ENCODE measurements at regions not wholly inside any gene's neighbourhood (a gene's known extent, or its start where the extent isn't known, plus 50 kb on each side); places are given as distances from the start of the nearest gene placed in this dataset.
"Not testable (repeated sequence)": the region's sequence is repeated elsewhere in the genome, so short reads cannot be mapped to it uniquely, and the experiment has no call there.

DNA sequence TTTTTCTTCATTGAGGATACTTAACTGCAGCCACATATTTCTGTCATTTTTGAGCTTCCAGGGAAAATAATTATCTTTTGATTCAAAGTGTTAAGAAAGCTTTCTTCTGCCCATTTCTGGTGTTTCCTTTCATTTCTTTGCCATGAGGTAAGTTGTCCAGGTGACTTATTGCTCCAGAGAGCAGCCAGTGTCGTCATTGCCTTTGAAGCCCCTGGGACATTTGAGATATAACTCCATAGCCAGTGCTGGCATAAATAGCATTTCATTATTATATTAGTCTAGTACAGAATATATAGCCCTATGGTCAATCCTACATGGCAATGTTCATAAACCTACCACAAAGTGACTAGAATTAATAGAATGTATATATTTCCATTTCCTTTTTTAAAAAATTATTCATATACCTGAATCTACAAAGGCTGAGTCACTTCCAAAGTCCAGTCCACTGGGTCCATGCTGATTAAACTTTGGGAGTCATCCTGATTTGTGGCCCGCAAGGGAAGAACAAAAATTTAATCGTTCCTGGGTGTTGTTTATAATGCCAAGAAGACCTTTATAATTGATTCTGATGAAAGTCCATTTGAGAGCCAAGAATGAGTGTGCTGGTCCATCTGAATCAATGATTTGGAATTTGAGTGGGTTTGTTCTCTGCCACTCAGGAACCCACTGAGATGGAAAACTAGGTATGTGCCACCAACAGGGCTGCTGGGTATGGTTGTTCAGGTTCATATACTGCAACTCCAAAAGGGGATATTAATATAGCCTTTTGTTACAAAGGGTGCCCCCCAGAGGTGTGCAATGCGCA is 221.8 kb upstream of the PLXNA2 start:
- DNase-seq (ENCODE audit: low read depth in 2 of 2, low spot score in 1 of 2) = no peak

- DNase-seq (ENCODE audit: low read depth in 2 of 2, low spot score in 1 of 2) = no peak
These were observed 223.1 kb upstream of the PLXNA2 start for GRCh38 chr1:208467151-208467780.

DNA sequence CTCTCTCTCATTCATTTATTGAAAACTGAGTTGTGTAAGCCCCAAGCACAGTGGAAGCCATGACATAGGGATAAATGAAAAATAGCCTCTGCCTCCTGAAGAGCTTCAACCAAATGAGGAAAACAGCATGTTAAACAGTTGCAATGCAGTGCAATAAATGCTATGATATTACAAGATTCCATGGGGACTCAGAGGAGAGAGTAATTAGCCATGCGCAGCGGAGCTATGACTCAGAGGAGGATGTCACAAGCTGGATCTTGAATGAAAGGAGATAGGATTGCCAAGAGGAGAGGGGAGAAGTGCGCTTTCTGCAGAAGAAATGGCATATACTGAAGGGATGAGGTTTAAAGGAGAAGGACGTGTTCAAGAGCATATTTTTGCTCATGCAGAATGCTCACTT is 231.3 kb upstream of the PLXNA2 start:
- DNase-seq (ENCODE audit: low read depth in 2 of 2, low spot score in 1 of 2) = no peak

DNA sequence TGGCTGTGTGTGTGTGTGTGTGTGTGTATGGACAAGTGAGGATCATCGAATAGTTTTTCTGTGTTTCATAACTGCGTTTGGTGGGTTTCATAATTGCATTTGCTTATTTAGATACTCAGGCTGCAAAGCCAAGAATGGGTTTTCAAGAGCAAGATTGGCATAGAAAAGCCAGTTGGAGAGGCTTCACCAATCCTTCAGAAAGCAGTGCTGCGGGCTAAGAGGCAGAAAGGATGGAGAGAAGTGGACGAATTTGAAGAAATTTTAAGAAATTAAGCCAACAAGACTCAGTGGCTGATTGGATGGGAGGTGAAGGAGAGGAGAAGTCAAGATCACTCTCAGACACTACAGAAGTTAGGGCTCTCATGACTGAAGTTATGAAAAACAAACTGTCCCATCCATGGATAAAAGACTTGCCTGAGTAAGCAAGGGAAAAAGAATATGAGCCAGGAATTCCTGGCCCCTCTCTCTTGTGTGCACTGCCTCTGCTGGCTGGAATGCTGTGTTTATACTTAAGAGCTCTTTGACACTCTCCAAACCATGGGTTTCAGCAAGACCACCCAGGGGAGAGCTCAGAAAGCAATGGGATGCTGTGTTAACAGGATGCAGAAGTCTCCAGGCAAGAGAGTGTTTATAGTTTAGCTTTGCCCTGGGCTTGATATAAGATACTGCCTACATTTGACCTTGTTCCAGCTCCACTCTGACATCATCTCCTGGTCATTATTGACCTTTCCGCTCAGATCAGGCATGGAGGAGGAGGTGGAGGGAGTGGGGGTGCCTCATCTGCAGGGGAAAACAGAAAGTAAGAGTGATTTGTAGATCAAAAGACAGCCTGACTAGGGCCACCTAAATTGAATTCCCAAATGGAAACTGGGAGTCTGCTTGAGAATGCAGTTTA is 232.0 kb upstream of the PLXNA2 start:
- DNase-seq (ENCODE audit: low read depth in 2 of 2, low spot score in 1 of 2) = no peak

GRCh38 chr1:208476846-208477170 is 232.6 kb upstream of the PLXNA2 start:
- no peak for DNase-seq (ENCODE audit: low read depth in 2 of 2, low spot score in 1 of 2)

DNA sequence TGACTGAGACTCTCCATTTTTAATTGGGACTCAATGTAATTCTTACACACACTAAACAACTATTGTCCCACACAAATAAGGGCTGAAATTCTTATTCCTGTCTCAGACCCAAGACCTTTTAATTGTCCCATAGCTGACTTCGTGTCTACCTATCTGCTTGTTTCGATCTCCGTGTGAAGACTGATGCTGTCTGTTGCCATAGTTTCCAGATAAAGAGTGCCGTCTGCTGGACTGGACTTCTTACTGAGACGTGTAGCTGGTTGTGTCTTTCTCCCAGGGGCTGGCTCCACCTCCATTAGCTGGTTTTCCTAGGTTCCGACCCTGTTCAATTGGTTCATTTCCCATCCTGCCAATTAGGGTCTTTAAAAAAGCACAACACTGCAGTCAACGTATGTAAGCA is 235.3 kb upstream of the PLXNA2 start:
- DNase-seq (ENCODE audit: low read depth in 2 of 2, low spot score in 1 of 2) = no peak

- no peak for DNase-seq (ENCODE audit: low read depth in 2 of 2, low spot score in 1 of 2)
These were observed 241.3 kb upstream of the PLXNA2 start for GRCh38 chr1:208485512-208485911.

- no peak for DNase-seq (ENCODE audit: low read depth in 2 of 2, low spot score in 1 of 2)
These were observed 242.5 kb upstream of the PLXNA2 start for GRCh38 chr1:208486677-208487076.

DNA sequence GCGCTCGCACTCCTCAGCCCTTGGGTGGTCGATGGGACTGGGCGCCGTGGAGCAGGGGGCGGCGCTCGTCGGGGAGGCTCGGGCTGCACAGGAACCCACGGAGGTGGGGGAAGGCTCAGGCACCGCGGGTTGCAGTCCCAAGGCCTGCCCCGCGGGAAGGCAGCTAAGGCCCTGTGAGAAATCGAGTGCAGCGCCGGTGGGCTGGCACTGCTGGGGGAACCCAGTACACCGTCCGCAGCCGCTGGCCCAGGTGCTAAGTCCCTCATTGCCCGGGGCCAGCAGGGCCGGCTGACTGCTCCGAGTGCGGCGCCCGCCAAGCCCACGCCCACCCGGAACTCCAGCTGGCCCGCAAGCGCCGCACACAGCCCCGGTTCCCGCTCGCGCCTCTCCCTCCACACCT is 244.2 kb upstream of the PLXNA2 start:
- not testable (repeated sequence) for DNase-seq (ENCODE audit: low read depth in 2 of 2, low spot score in 1 of 2)

DNA sequence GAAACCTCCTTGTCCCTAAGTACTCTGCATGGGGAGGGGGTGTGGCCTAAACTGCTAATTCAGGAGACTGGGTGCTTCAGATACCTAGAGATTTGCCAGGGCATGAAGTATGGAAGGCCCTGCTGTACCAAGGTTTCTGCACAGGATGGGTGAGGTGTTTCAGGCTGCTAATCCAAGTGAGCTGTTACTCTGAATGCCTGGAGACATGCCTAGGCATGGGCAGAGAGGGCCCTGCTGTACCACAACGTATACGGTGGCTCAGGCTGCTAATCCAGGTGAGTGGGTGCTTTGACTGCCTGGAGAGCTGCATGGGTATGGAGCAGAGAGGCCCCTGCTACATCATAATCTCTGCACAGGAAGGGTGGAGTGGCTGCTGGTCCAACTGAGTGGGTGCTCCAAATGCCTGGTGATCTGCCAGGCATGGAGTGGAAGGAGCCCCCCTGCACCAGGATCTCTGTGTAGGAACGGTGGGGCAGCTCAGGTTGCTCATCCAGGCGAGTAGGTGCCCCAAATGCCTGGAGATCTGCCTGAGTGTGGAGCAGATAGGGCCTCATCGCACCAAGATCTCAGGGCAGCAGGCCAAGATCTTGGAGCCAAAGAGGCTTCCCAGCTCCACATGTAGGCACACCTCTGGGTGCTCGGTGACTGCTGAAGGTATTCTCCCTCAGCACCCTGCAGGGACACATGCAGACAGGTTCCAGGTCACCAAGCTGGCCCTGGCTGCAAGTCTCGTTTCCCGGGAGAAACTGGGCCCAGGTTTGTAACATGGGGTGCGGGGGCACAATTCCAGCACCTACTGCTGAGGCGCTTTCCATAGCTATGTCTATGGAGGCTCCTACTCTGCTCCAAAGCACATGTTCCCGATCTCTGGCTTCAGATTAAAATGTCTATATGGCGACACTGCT is 252.5 kb upstream of the PLXNA2 start:
- DNase-seq (ENCODE audit: low read depth in 2 of 2, low spot score in 1 of 2) = no peak

GRCh38 chr1:208497866-208498541 is 253.8 kb upstream of the PLXNA2 start:
- DNase-seq (ENCODE audit: low read depth in 2 of 2, low spot score in 1 of 2) = no peak

GRCh38 chr1:208499026-208499425 is 254.8 kb upstream of the PLXNA2 start:
- DNase-seq (ENCODE audit: low read depth in 2 of 2, low spot score in 1 of 2) = no peak

GRCh38 chr1:208499601-208500000 is 255.4 kb upstream of the PLXNA2 start:
- no peak for DNase-seq (ENCODE audit: low read depth in 2 of 2, low spot score in 1 of 2)

DNA sequence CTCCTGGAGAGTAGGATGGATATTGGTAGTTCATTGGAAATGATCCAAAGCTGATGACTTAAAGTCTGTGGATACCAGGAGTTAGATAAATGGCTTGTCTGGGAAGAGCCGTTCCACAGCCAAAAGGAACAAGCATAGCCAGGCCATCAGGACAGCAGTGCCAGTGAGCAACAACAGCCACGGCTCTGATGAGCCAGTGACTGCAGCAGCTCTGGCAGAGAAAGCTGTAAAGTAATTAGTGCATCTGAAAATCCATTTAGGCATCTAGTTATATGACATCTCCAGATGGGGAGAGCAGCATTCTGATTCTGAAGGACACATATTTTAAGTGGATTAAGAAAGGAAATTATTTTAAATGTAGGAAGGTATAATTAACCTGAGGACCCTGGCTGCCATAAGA is 256.2 kb upstream of the PLXNA2 start:
- no peak for DNase-seq (ENCODE audit: low read depth in 2 of 2, low spot score in 1 of 2)

GRCh38 chr1:208501542-208501941 is 257.4 kb upstream of the PLXNA2 start:
- no peak for DNase-seq (ENCODE audit: low read depth in 2 of 2, low spot score in 1 of 2)

GRCh38 chr1:208503787-208504186 is 259.6 kb upstream of the PLXNA2 start:
- no peak for DNase-seq (ENCODE audit: low read depth in 2 of 2, low spot score in 1 of 2)

GRCh38 chr1:208506812-208507211 is 262.6 kb upstream of the PLXNA2 start:
- DNase-seq (ENCODE audit: low read depth in 2 of 2, low spot score in 1 of 2) = no peak

GRCh38 chr1:208509072-208509471 is 264.9 kb upstream of the PLXNA2 start:
- no peak for DNase-seq (ENCODE audit: low read depth in 2 of 2, low spot score in 1 of 2)

DNA sequence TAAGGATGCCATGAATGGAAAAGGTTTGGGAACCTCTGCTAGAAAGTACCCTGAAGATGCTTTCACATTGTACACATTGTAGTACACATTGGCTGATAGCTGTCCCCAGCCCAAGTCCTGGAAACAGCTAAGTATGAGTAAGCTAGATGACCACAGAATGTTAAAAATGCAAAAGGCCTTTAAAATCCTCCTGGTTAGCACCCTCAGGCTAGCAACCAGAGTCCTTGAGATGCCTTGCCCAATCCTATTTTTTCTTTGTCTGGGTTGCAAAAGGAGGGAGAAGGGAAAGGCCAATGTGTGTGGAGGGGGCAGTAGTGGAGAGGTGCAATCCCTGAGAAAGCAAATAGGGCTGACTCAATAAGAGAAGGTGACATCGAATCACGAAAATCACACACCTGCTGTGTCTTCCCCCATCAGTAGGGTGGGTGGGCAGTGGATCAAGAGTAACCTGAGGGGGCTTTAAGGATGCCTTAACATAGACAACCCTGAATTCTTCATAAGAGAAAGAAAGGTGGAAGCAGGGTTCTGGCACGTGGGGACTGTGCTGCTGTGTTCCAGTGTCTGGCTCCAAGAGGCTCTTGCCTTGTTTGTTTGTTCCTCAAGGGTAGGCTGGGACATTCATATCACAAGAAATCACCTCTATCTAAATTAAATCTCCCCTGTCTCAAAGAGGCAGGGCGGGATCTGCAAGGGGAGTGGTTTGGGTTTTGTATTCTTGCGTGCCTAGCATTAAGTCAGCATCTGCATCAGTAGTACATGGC is 266.2 kb upstream of the PLXNA2 start:
- DNase-seq (ENCODE audit: low read depth in 2 of 2, low spot score in 1 of 2) = no peak
